ENCODE measurements at regions not wholly inside any gene's neighbourhood (a gene's known extent, or its start where the extent isn't known, plus 50 kb on each side); places are given as distances from the start of the nearest gene placed in this dataset.

DNA sequence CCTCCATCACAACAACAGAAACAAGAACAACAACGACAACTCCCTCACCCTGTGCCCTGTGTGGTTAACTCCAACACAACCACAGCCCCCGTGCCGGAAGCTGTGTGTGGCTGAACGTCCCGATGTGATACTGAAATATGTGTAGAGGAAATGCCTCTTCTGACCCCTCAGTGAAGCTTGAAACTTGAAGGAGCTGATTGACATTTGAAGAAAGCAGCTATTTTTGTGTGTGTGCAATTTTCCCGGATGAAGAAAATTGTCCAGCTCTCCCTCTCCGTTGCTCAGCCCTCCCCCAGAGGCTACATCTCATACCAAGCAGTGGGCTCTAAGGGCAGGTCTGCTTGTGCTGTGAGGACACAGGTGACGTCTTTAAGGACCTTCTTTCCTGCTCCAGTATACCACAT, 173.8 kb downstream of the ICOS start:
- TF ChIP-seq, protein P1, sequence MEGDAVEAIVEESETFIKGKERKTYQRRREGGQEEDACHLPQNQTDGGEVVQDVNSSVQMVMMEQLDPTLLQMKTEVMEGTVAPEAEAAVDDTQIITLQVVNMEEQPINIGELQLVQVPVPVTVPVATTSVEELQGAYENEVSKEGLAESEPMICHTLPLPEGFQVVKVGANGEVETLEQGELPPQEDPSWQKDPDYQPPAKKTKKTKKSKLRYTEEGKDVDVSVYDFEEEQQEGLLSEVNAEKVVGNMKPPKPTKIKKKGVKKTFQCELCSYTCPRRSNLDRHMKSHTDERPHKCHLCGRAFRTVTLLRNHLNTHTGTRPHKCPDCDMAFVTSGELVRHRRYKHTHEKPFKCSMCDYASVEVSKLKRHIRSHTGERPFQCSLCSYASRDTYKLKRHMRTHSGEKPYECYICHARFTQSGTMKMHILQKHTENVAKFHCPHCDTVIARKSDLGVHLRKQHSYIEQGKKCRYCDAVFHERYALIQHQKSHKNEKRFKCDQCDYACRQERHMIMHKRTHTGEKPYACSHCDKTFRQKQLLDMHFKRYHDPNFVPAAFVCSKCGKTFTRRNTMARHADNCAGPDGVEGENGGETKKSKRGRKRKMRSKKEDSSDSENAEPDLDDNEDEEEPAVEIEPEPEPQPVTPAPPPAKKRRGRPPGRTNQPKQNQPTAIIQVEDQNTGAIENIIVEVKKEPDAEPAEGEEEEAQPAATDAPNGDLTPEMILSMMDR (CRISPR knock-in tag; IDR thresholded peaks at IDR 0.05) = no peak
- TF ChIP-seq TBX3 (IDR thresholded peaks at IDR 0.05; ENCODE audit: borderline replicate concordance) (no peak), MAFF (IDR thresholded peaks at IDR 0.05; ENCODE audit: low read depth, low read length) (no peak), CHD2 (IDR thresholded peaks at IDR 0.05; ENCODE audit: low read depth, low read length) (no peak), IRX3 (CRISPR knock-in tag; IDR thresholded peaks at IDR 0.05; ENCODE audit: borderline replicate concordance, low read depth) (no peak), FOXC1 (CRISPR knock-in tag; IDR thresholded peaks at IDR 0.05; ENCODE audit: borderline replicate concordance) (no peak), NFKBIZ (CRISPR knock-in tag; IDR thresholded peaks at IDR 0.05) (no peak), GATAD2A (CRISPR knock-in tag; IDR thresholded peaks at IDR 0.05) (no peak), ZNF225 (CRISPR knock-in tag; IDR thresholded peaks at IDR 0.05) (no peak), GTF2F1 (IDR thresholded peaks at IDR 0.05; ENCODE audit: low read length) (no peak), ZBTB14 (CRISPR knock-in tag; IDR thresholded peaks at IDR 0.05) (no peak)
- TF ChIP-seq, protein P2, sequence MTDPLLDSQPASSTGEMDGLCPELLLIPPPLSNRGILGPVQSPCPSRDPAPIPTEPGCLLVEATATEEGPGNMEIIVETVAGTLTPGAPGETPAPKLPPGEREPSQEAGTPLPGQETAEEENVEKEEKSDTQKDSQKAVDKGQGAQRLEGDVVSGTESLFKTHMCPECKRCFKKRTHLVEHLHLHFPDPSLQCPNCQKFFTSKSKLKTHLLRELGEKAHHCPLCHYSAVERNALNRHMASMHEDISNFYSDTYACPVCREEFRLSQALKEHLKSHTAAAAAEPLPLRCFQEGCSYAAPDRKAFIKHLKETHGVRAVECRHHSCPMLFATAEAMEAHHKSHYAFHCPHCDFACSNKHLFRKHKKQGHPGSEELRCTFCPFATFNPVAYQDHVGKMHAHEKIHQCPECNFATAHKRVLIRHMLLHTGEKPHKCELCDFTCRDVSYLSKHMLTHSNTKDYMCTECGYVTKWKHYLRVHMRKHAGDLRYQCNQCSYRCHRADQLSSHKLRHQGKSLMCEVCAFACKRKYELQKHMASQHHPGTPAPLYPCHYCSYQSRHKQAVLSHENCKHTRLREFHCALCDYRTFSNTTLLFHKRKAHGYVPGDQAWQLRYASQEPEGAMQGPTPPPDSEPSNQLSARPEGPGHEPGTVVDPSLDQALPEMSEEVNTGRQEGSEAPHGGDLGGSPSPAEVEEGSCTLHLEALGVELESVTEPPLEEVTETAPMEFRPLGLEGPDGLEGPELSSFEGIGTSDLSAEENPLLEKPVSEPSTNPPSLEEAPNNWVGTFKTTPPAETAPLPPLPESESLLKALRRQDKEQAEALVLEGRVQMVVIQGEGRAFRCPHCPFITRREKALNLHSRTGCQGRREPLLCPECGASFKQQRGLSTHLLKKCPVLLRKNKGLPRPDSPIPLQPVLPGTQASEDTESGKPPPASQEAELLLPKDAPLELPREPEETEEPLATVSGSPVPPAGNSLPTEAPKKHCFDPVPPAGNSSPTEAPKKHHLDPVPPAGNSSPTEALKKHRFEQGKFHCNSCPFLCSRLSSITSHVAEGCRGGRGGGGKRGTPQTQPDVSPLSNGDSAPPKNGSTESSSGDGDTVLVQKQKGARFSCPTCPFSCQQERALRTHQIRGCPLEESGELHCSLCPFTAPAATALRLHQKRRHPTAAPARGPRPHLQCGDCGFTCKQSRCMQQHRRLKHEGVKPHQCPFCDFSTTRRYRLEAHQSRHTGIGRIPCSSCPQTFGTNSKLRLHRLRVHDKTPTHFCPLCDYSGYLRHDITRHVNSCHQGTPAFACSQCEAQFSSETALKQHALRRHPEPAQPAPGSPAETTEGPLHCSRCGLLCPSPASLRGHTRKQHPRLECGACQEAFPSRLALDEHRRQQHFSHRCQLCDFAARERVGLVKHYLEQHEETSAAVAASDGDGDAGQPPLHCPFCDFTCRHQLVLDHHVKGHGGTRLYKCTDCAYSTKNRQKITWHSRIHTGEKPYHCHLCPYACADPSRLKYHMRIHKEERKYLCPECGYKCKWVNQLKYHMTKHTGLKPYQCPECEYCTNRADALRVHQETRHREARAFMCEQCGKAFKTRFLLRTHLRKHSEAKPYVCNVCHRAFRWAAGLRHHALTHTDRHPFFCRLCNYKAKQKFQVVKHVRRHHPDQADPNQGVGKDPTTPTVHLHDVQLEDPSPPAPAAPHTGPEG (CRISPR knock-in tag; IDR thresholded peaks at IDR 0.05) = no peak
- TF ChIP-seq, protein P3, sequence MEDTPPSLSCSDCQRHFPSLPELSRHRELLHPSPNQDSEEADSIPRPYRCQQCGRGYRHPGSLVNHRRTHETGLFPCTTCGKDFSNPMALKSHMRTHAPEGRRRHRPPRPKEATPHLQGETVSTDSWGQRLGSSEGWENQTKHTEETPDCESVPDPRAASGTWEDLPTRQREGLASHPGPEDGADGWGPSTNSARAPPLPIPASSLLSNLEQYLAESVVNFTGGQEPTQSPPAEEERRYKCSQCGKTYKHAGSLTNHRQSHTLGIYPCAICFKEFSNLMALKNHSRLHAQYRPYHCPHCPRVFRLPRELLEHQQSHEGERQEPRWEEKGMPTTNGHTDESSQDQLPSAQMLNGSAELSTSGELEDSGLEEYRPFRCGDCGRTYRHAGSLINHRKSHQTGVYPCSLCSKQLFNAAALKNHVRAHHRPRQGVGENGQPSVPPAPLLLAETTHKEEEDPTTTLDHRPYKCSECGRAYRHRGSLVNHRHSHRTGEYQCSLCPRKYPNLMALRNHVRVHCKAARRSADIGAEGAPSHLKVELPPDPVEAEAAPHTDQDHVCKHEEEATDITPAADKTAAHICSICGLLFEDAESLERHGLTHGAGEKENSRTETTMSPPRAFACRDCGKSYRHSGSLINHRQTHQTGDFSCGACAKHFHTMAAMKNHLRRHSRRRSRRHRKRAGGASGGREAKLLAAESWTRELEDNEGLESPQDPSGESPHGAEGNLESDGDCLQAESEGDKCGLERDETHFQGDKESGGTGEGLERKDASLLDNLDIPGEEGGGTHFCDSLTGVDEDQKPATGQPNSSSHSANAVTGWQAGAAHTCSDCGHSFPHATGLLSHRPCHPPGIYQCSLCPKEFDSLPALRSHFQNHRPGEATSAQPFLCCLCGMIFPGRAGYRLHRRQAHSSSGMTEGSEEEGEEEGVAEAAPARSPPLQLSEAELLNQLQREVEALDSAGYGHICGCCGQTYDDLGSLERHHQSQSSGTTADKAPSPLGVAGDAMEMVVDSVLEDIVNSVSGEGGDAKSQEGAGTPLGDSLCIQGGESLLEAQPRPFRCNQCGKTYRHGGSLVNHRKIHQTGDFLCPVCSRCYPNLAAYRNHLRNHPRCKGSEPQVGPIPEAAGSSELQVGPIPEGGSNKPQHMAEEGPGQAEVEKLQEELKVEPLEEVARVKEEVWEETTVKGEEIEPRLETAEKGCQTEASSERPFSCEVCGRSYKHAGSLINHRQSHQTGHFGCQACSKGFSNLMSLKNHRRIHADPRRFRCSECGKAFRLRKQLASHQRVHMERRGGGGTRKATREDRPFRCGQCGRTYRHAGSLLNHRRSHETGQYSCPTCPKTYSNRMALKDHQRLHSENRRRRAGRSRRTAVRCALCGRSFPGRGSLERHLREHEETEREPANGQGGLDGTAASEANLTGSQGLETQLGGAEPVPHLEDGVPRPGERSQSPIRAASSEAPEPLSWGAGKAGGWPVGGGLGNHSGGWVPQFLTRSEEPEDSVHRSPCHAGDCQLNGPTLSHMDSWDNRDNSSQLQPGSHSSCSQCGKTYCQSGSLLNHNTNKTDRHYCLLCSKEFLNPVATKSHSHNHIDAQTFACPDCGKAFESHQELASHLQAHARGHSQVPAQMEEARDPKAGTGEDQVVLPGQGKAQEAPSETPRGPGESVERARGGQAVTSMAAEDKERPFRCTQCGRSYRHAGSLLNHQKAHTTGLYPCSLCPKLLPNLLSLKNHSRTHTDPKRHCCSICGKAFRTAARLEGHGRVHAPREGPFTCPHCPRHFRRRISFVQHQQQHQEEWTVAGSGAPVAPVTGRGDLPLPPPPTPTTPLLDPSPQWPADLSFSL (CRISPR knock-in tag; IDR thresholded peaks at IDR 0.05) = no peak
